H1 (cell line): ENCODE measurements at regions not wholly inside any gene's neighbourhood (a gene's known extent, or its start where the extent isn't known, plus 50 kb on each side); places are given as distances from the start of the nearest gene placed in this dataset.

Experiments used
- CTCF ChIA-PET: fragments of 300-600 bp; sonication (Branson Sonifier 250); formaldehyde crosslinking; loops from one replicate; lab custom pipeline; 2021; ENCODE audit not compliant: partially characterized antibody; lab: Charles Lee
- POLR2A ChIA-PET: fragments of 300-600 bp; sonication (Branson Sonifier 250); formaldehyde crosslinking; loops from one replicate; lab custom pipeline; 2021; ENCODE audit warnings: inconsistent platforms; ENCODE audit not compliant: partially characterized antibody; lab: Charles Lee
- DNase-seq, 2 experiments: peaks; one replicate each; pipeline versions ENCODE4 v3.0.0 to v3.0.0-alpha.2; 2010 to 2022; ENCODE audit warnings: low spot score in 2 of 2, low read depth in 1 of 2, mixed read lengths in 1 of 2
- FAIRE-seq: peaks from 2 replicates; lab custom pipeline; 2011; peaks lifted over from hg19 to GRCh38; lab: Jason Lieb, UNC
- H2AFZ ChIP-seq: 2 replicates; pipeline ENCODE4 v1.8.1; 2012; ENCODE audit warnings: low read length, inconsistent platforms
- H2AK5ac ChIP-seq: 2 replicates; pipeline ENCODE4 v1.6.1; 2013; ENCODE audit warnings: low read depth, low read length
- H2BK120ac ChIP-seq: replicated peaks from 2 replicates; pipeline ENCODE3; 2013; ENCODE audit warnings: low read depth, low read length, inconsistent platforms
- H2BK12ac ChIP-seq: 2 replicates; pipeline ENCODE4 v1.6.1; 2013; ENCODE audit warnings: low read depth, low read length
- H2BK15ac ChIP-seq: 2 replicates; pipeline ENCODE4 v1.6.1; 2013; ENCODE audit warnings: low read length
- H2BK20ac ChIP-seq: 2 replicates; pipeline ENCODE4 v1.6.1; 2013; ENCODE audit warnings: low read length
- H2BK5ac ChIP-seq: 2 replicates; pipeline ENCODE4 v1.6.1; 2013; ENCODE audit warnings: low read depth, low read length
- H3K14ac ChIP-seq: 2 replicates; pipeline ENCODE4 v1.6.1; 2013; ENCODE audit warnings: inconsistent platforms; ENCODE audit not compliant: insufficient read length
- H3K18ac ChIP-seq: 2 replicates; pipeline ENCODE4 v1.6.1; 2013; ENCODE audit warnings: low read length; ENCODE audit errors: extremely low read depth
- H3K23ac ChIP-seq: 2 replicates; pipeline ENCODE4 v1.6.1; 2013; ENCODE audit warnings: inconsistent platforms; ENCODE audit not compliant: insufficient read length
- H3K23me2 ChIP-seq: 2 replicates; pipeline ENCODE4 v1.6.1; 2013; ENCODE audit warnings: low read depth, low read length
- H3K27ac ChIP-seq: 2 replicates; pipeline ENCODE4 v1.6.1; 2011; ENCODE audit warnings: low read depth, low read length, inconsistent platforms
- H3K27me3 ChIP-seq, 4 experiments: replicated peaks in 1 of 4; 1 replicate in 1 of 4; 2 replicates in 3 of 4; pipeline versions ENCODE4 v1.6.1 to v1.8.1; 2011 to 2013; ENCODE audit warnings: low read length in 3 of 4, mild to moderate bottlenecking in 3 of 4, inconsistent platforms in 2 of 4, mixed read lengths in 2 of 4, moderate library complexity in 1 of 4; ENCODE audit not compliant: control insufficient read depth in 3 of 4, insufficient read depth in 3 of 4; ENCODE audit errors: extremely low read depth in 1 of 4
- H3K36me3 ChIP-seq, 4 experiments: 2 replicates each; pipeline versions ENCODE4 v1.6.1 to v1.8.1; 2011 to 2013; ENCODE audit warnings: mild to moderate bottlenecking in 4 of 4, low read length in 3 of 4, moderate library complexity in 2 of 4, control low read depth in 1 of 4, inconsistent platforms in 1 of 4; ENCODE audit not compliant: insufficient read depth in 4 of 4, control insufficient read depth in 2 of 4
- H3K4ac ChIP-seq: replicated peaks from 2 replicates; pipeline ENCODE3; 2013; ENCODE audit warnings: low read length, low read depth, mixed read lengths, inconsistent platforms; ENCODE audit not compliant: insufficient read length
- H3K4me1 ChIP-seq, 4 experiments: replicated peaks in 1 of 4; 1 replicate in 1 of 4; 2 replicates in 3 of 4; pipeline versions ENCODE4 v1.6.1 to v1.8.1; 2011 to 2013; ENCODE audit warnings: low read length in 3 of 4, inconsistent platforms in 2 of 4, mixed read lengths in 1 of 4; ENCODE audit not compliant: insufficient read depth in 4 of 4, control insufficient read depth in 3 of 4
- H3K4me2 ChIP-seq, 2 experiments: 2 replicates each; pipeline versions ENCODE4 v1.6.1 to v1.8.1; 2011 to 2013; ENCODE audit warnings: low read depth in 2 of 2, low read length in 2 of 2, control low read depth in 1 of 2, inconsistent platforms in 1 of 2, mild to moderate bottlenecking in 1 of 2; ENCODE audit not compliant: insufficient read depth in 1 of 2
- H3K4me3 ChIP-seq, 4 experiments: fragments of 200-600, 300-600 bp in 1 of 4; sonication (generic), shearing (Covaris generic), sonication (Bioruptor Twin) in 1 of 4; 2 replicates each; pipeline versions ENCODE4 v1.5.1 to v1.8.1; 2011 to 2016; ENCODE audit warnings: low read length in 4 of 4, low read depth in 3 of 4, control low read depth in 2 of 4, inconsistent platforms in 2 of 4, mild to moderate bottlenecking in 2 of 4, mixed read lengths in 1 of 4, moderate library complexity in 1 of 4; ENCODE audit not compliant: insufficient read depth in 2 of 4; ENCODE audit errors: extremely low read depth in 1 of 4
- H3K56ac ChIP-seq: replicated peaks from 2 replicates; pipeline ENCODE3; 2013; ENCODE audit warnings: low read depth, mild to moderate bottlenecking, mixed read lengths, low read length, inconsistent platforms; ENCODE audit not compliant: insufficient read length
- H3K79me1 ChIP-seq: 2 replicates; pipeline ENCODE4 v1.6.1; 2013; ENCODE audit warnings: low read depth, low read length, control low read depth
- H3K79me2 ChIP-seq, 2 experiments: 2 replicates each; pipeline versions ENCODE4 v1.6.1 to v1.8.1; 2012 to 2013; ENCODE audit warnings: low read length in 2 of 2, mild to moderate bottlenecking in 2 of 2, inconsistent platforms in 1 of 2; ENCODE audit not compliant: insufficient read depth in 2 of 2, control insufficient read depth in 1 of 2
- H3K9ac ChIP-seq, 4 experiments: replicated peaks in 1 of 4; 1 replicate in 1 of 4; 2 replicates in 3 of 4; pipeline versions ENCODE4 v1.6.1 to v1.8.1; 2011 to 2013; ENCODE audit warnings: low read depth in 3 of 4, low read length in 3 of 4, control low read depth in 2 of 4, mild to moderate bottlenecking in 2 of 4, moderate library complexity in 2 of 4, inconsistent platforms in 1 of 4; ENCODE audit errors: extremely low read depth in 1 of 4
- H3K9me3 ChIP-seq, 2 experiments: 2 replicates each; pipeline versions ENCODE4 v1.6.1 to v1.8.1; 2012 to 2013; ENCODE audit warnings: mild to moderate bottlenecking in 2 of 2, moderate library complexity in 2 of 2, control low read depth in 1 of 2, inconsistent platforms in 1 of 2, low read depth in 1 of 2, low read length in 1 of 2, mixed read lengths in 1 of 2; ENCODE audit not compliant: insufficient read depth in 2 of 2
- H4K20me1 ChIP-seq, 2 experiments: replicated peaks in 1 of 2; 2 replicates each; pipeline versions ENCODE3 to v1.8.1; 2011 to 2013; ENCODE audit warnings: inconsistent platforms in 2 of 2, low read length in 2 of 2, mild to moderate bottlenecking in 1 of 2; ENCODE audit not compliant: insufficient read depth in 2 of 2, control insufficient read depth in 1 of 2
- H4K5ac ChIP-seq: 2 replicates; pipeline ENCODE4 v1.6.1; 2013; ENCODE audit warnings: low read length, low read depth, mixed read lengths, inconsistent platforms; ENCODE audit not compliant: insufficient read length
- H4K8ac ChIP-seq: 2 replicates; pipeline ENCODE4 v1.8.0; 2013; ENCODE audit warnings: mild to moderate bottlenecking, moderate library complexity, low read length, inconsistent platforms; ENCODE audit not compliant: insufficient read depth; ENCODE audit errors: extremely low read depth
- H4K91ac ChIP-seq: replicated peaks from 2 replicates; pipeline ENCODE3; 2013; ENCODE audit warnings: low read length, mixed read lengths, inconsistent platforms; ENCODE audit not compliant: insufficient read length
- EZH2 ChIP-seq: fragments of 200-600 bp; sonication (generic); IDR thresholded peaks from 2 replicates; pipeline ENCODE4 v1.7.1; 2012; ENCODE audit warnings: low read depth, mild to moderate bottlenecking, moderate library complexity, low read length, inconsistent platforms; ENCODE audit not compliant: severe bottlenecking
- SIN3A ChIP-seq, 2 experiments: IDR thresholded peaks in 1 of 2; conservative IDR thresholded peaks in 1 of 2; 2 replicates each; pipeline ENCODE4 v1.6.1; 2011 to 2012; ENCODE audit warnings: low read length in 2 of 2, improper control_type of control experiment in 1 of 2, low read depth in 1 of 2, mild to moderate bottlenecking in 1 of 2
- WGBS, 2 experiments: shearing (Covaris generic) in 1 of 2; methylation state at CpG; one replicate each; pipeline versions ENCODE4 v1.1.6 to v1.1.7; 2013 to 2015; ENCODE audit warnings: low lambda C conversion rate in 2 of 2, mixed read lengths in 2 of 2, inconsistent platforms in 1 of 2, low coverage in 1 of 2, missing lambda C conversion rate in 1 of 2; ENCODE audit not compliant: insufficient replicate concordance in 2 of 2, insufficient coverage in 1 of 2, insufficient read length in 1 of 2; ENCODE audit errors: extremely low coverage in 1 of 2, missing lambda C conversion rate in 1 of 2; 5-methylcytosine and 5-hydroxymethylcytosine counted together

DNA sequence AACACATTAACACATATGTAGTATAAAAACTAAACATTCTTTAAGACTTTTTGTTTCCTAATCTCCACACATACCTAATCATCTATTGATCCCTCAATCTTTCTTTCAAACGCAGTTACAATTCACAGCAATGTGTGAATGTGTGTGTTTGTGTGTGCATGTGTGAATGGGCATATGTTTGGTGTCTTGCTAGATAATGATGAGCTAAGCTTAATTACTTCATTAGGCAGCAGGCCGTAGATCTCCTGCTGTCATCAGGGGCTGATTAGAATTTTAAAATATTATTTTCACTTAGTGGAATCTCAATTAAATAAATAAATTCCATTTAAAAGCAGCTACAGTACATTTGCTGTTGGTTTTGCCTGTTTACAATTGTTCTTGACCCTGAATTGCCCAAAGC, 187.8 kb upstream of the LHX8 start:
- no peak overlapping the region for H3K56ac ChIP-seq
- no peak overlapping the region for H2BK120ac ChIP-seq
- no peak overlapping the region for H3K23ac ChIP-seq
- no peaks in the 10 kb centered on the region for H3K36me3 ChIP-seq
- H2BK20ac ChIP-seq = no peak overlapping the region
- no peaks in the 10 kb centered on the region; a peak in 1 of 4 replicates for H3K9me3 ChIP-seq
- WGBS, 2 experiments = 96% methylated on average over 2 of the region's 2 CpGs; no CpG with 5 or more reads in 1 of the 2 experiments
- DNase-seq (no peak), FAIRE-seq (no peak)
- no peak overlapping the region for H3K18ac ChIP-seq
- H3K4me2 ChIP-seq = no peak overlapping the region
- no peaks in the 10 kb centered on the region for H3K79me1 ChIP-seq
- H3K79me2 ChIP-seq = no peaks in the 10 kb centered on the region
- ChIA-PET POLR2A (no interaction called here), CTCF (interaction anchor here (1.2 kb wide), 1 partner anchor 21 kb away, joined by 3 read pairs; no protein-coding TSS in a partner anchor)
- no peaks in the 10 kb centered on the region for H3K23me2 ChIP-seq
- H3K14ac ChIP-seq = no peak overlapping the region
- H2BK12ac ChIP-seq = no peak overlapping the region
- H3K9ac ChIP-seq = no peak overlapping the region
- no peak overlapping the region for H3K4me3 ChIP-seq
- H3K4me1 ChIP-seq = no peaks in the 10 kb centered on the region
- no peak overlapping the region for H3K4ac ChIP-seq
- no peak overlapping the region for H2BK5ac ChIP-seq
- H4K5ac ChIP-seq = no peak overlapping the region
- H4K20me1 ChIP-seq = no peaks in the 10 kb centered on the region
- H2BK15ac ChIP-seq = no peak overlapping the region
- no peak for TF ChIP-seq EZH2
- no peak for TF ChIP-seq SIN3A (conservative IDR thresholded peaks at IDR 0.05 in 1 of 2, IDR thresholded peaks at IDR 0.05 in 1 of 2; ENCODE audit: low read depth in 1 of 2, low read length in 2 of 2)
- TF ChIP-seq, all 59 proteins: peak for 0
- H4K8ac ChIP-seq = no peak overlapping the region
- no peak overlapping the region for H3K27ac ChIP-seq
- H2AFZ ChIP-seq = no peak overlapping the region
- no peak overlapping the region for H2AK5ac ChIP-seq
- H4K91ac ChIP-seq = no peak overlapping the region
- peaks cover 0 to 1% (median 0%) of the 10 kb centered on the region in 4 experiments; a peak in 1 of 7 replicates for H3K27me3 ChIP-seq
